Prostate gland (tissue), 2 donors: ENCODE measurements at regions not wholly inside any gene's neighbourhood (a gene's known extent, or its start where the extent isn't known, plus 50 kb on each side); places are given as distances from the start of the nearest gene placed in this dataset.

ENCODE experiments used
- DNase-seq: peaks from one replicate; pipeline ENCODE4 v3.0.0-alpha.2; 2019; ENCODE audit warnings: low spot score
- H3K27ac ChIP-seq, 2 donors: fragments of 200-600 bp; sonication (generic); 2 replicates each; pipeline ENCODE4 v1.5.1; 2017 to 2019
- H3K27me3 ChIP-seq: fragments of 200-600 bp; sonication (generic); replicated peaks from 2 replicates; pipeline ENCODE4 v1.5.1; 2019; ENCODE audit not compliant: insufficient read depth
- H3K36me3 ChIP-seq, 2 donors: fragments of 200-600 bp; sonication (generic); 1 replicate in 1 of 2; 2 replicates in 1 of 2; pipeline versions ENCODE4 v1.5.1 to v1.8.1; 2017 to 2019
- H3K4me1 ChIP-seq: fragments of 200-600 bp; sonication (generic); replicated peaks from 2 replicates; pipeline ENCODE4 v1.5.1; 2019
- H3K4me3 ChIP-seq, 2 donors: fragments of 200-600 bp; sonication (generic); 2 replicates each; pipeline ENCODE4 v1.5.1; 2017 to 2019
- H3K9me3 ChIP-seq: fragments of 200-600 bp; sonication (generic); 2 replicates; pipeline ENCODE4 v1.5.1; 2017
- CTCF ChIP-seq, 4 experiments: fragments of 200-600 bp in 2 of 4; fragments of 450-650 bp in 2 of 4; sonication (generic) in 2 of 4; IDR thresholded peaks; 1 replicate in 3 of 4; 2 replicates in 1 of 4; pipeline ENCODE4 v1.5.1; 2016 to 2019; ENCODE audit warnings: antibody characterized with exemption in 4 of 4, mild to moderate bottlenecking in 2 of 4, moderate library complexity in 2 of 4
- POLR2A ChIP-seq: fragments of 450-650 bp; IDR thresholded peaks from one replicate; pipeline ENCODE4 v1.6.1; 2016; ENCODE audit warnings: antibody characterized with exemption, mild to moderate bottlenecking
- POLR2AphosphoS5 ChIP-seq: sonication (generic); formaldehyde crosslinking; IDR thresholded peaks from one replicate; pipeline ENCODE4 v1.6.1; 2017; ENCODE audit warnings: antibody characterized with exemption
- WGBS: methylation state at CpG from one replicate; pipeline ENCODE4 v1.1.5; 2018; 5-methylcytosine and 5-hydroxymethylcytosine counted together
- intact Hi-C: fragments of 100-400 bp; cut with DNase I; formaldehyde crosslinking; loops from one replicate; pipeline ENCODE4 v1.14.2; 2022

DNA sequence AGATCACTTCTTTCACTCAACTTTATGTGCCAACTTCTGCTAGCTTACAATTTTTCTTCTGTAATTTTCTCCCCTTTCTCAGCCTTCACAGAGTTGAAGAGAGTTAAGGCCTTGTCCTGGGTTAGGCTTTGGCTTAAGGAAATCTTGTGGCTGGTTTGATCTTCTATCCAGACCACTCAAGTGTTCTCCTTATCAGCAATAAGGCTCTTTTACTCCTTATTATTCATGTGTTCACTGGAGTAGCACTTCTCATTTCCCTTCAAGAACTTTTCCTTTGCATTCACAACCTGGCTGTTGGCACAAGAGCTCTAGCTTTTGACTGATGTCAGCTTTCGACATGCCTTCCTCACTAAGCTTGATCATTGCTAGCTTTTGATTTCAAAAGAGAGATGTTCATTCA lies 86.9 kb upstream of the ALDH1B1 start:
- no peak for TF ChIP-seq CTCF (IDR thresholded peaks at IDR 0.05)
- no peak for TF ChIP-seq POLR2A
- TF ChIP-seq POLR2AphosphoS5 = no peak
- no peaks in the 10 kb centered on the region for H3K4me1 ChIP-seq
- no peaks in the 10 kb centered on the region for H3K36me3 ChIP-seq
- no peak for DNase-seq
- H3K4me3 ChIP-seq = no peak overlapping the region
- intact Hi-C loops = no loop called here
- H3K9me3 ChIP-seq = no peaks in the 10 kb centered on the region
- no peak overlapping the region for H3K27ac ChIP-seq
- 100% methylated on average over 1 of the region's 1 CpG for WGBS
- H3K27me3 ChIP-seq = no peaks in the 10 kb centered on the region

- intact Hi-C loops = no loop called here
- WGBS = 93% methylated on average over 7 of the region's 7 CpGs
- no peak for DNase-seq
- no peaks in the 10 kb centered on the region for H3K9me3 ChIP-seq
- no peaks in the 10 kb centered on the region for H3K4me1 ChIP-seq
- TF ChIP-seq POLR2A = no peak
- TF ChIP-seq POLR2AphosphoS5 = no peak
- no peak for TF ChIP-seq CTCF (IDR thresholded peaks at IDR 0.05)
- no peaks in the 10 kb centered on the region for H3K27me3 ChIP-seq
- no peaks in the 10 kb centered on the region for H3K36me3 ChIP-seq
- no peak overlapping the region for H3K27ac ChIP-seq
- no peak overlapping the region for H3K4me3 ChIP-seq
Measured at GRCh38 chr9:38301376-38302106, 91.0 kb upstream of the ALDH1B1 start.

DNA sequence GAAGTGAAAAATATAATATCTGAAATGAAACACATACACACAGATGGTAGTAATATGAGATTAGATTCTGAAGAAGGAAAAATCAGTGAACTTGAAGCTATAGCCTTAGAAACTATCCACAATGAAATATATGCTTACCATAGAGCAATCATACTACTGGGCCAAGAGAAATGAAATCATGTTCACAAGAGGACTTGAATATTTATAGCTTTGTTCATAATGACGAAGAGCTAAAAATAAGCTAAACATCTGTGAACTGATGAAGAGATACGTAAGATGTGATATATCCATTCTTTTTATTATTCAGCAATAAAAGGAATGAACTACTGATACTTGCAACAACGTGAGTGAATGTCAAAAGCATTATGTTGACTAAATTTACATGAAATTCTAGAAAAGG lies 92.6 kb upstream of the ALDH1B1 start:
- no peak for DNase-seq
- H3K36me3 ChIP-seq = no peaks in the 10 kb centered on the region
- H3K4me3 ChIP-seq = no peak overlapping the region
- no peaks in the 10 kb centered on the region for H3K9me3 ChIP-seq
- intact Hi-C loops = no loop called here
- no peaks in the 10 kb centered on the region for H3K27me3 ChIP-seq
- no peak for TF ChIP-seq POLR2AphosphoS5
- TF ChIP-seq POLR2A = no peak
- TF ChIP-seq CTCF (IDR thresholded peaks at IDR 0.05) = no peak
- H3K27ac ChIP-seq = no peak overlapping the region
- no peaks in the 10 kb centered on the region for H3K4me1 ChIP-seq
- 75% methylated on average over 3 of the region's 3 CpGs for WGBS

- no peak for DNase-seq
- no peaks in the 10 kb centered on the region for H3K27me3 ChIP-seq
- no peaks in the 10 kb centered on the region for H3K36me3 ChIP-seq
- 93% methylated on average over 3 of the region's 3 CpGs for WGBS
- no peaks in the 10 kb centered on the region for H3K9me3 ChIP-seq
- no peak for TF ChIP-seq POLR2AphosphoS5
- H3K4me3 ChIP-seq = no peak overlapping the region
- intact Hi-C loops = no loop called here
- no peak overlapping the region for H3K27ac ChIP-seq
- no peaks in the 10 kb centered on the region for H3K4me1 ChIP-seq
Measured at GRCh38 chr9:38298904-38299303, 93.6 kb upstream of the ALDH1B1 start.

DNA sequence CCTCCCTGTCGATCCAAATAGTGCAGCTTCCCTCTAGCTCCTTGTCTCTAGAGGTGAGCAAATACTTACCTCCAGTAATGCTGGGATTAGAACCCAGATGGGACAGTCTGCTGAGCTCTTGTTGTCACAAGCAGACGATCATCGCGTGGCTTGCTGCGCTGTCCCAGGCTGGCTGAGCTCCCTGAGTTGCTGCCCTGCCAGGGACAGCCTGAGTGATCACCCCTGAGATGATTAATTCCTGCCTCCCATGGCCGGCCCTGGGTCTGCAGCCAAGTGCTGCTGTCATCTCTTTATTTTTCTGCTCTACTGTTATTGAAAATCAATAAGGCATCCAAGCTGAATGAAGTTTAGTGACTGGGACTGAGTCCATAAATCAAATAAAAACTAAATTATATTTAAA lies 94.0 kb upstream of the ALDH1B1 start:
- Histone ChIP-seq H3K9me3 (no peaks in the 10 kb centered on the region), H3K27ac (no peak overlapping the region), H3K36me3 (no peaks in the 10 kb centered on the region), H3K4me3 (no peak overlapping the region), H3K27me3 (no peaks in the 10 kb centered on the region), H3K4me1 (no peaks in the 10 kb centered on the region)
- DNase-seq = no peak
- TF ChIP-seq CTCF (IDR thresholded peaks at IDR 0.05) = no peak
- no peak for TF ChIP-seq POLR2AphosphoS5
- TF ChIP-seq POLR2A = no peak
- 35% methylated on average over 6 of the region's 6 CpGs for WGBS
- intact Hi-C loops = no loop called here
